Epithelial cell of esophagus (primary cell): ENCODE measurements at regions not wholly inside any gene's neighbourhood (a gene's known extent, or its start where the extent isn't known, plus 50 kb on each side); places are given as distances from the start of the nearest gene placed in this dataset.

Experiments used
- DNase-seq: peaks from one replicate; pipeline ENCODE4 v3.0.0; 2010; ENCODE audit warnings: low read depth
- H3K4me3 ChIP-seq: 2 replicates; pipeline ENCODE4 v1.5.1; 2011; ENCODE audit warnings: mild to moderate bottlenecking, low read length, control low read depth
- TF ChIP-seq, protein P1 (sequence below): IDR thresholded peaks from 2 replicates; pipeline ENCODE4 v1.5.1; 2011; ENCODE audit warnings: low read depth, mild to moderate bottlenecking, low read length, control low read depth, inconsistent platforms; ENCODE audit not compliant: insufficient read depth; ENCODE audit errors: missing control alignments

GRCh38 chr5:135138116-135138850 is 104.3 kb upstream of the PITX1 start:
- DNase-seq: peak; percentile 83
- no peak overlapping the region for H3K4me3 ChIP-seq
- TF ChIP-seq, protein P1, sequence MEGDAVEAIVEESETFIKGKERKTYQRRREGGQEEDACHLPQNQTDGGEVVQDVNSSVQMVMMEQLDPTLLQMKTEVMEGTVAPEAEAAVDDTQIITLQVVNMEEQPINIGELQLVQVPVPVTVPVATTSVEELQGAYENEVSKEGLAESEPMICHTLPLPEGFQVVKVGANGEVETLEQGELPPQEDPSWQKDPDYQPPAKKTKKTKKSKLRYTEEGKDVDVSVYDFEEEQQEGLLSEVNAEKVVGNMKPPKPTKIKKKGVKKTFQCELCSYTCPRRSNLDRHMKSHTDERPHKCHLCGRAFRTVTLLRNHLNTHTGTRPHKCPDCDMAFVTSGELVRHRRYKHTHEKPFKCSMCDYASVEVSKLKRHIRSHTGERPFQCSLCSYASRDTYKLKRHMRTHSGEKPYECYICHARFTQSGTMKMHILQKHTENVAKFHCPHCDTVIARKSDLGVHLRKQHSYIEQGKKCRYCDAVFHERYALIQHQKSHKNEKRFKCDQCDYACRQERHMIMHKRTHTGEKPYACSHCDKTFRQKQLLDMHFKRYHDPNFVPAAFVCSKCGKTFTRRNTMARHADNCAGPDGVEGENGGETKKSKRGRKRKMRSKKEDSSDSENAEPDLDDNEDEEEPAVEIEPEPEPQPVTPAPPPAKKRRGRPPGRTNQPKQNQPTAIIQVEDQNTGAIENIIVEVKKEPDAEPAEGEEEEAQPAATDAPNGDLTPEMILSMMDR: no peak

DNA sequence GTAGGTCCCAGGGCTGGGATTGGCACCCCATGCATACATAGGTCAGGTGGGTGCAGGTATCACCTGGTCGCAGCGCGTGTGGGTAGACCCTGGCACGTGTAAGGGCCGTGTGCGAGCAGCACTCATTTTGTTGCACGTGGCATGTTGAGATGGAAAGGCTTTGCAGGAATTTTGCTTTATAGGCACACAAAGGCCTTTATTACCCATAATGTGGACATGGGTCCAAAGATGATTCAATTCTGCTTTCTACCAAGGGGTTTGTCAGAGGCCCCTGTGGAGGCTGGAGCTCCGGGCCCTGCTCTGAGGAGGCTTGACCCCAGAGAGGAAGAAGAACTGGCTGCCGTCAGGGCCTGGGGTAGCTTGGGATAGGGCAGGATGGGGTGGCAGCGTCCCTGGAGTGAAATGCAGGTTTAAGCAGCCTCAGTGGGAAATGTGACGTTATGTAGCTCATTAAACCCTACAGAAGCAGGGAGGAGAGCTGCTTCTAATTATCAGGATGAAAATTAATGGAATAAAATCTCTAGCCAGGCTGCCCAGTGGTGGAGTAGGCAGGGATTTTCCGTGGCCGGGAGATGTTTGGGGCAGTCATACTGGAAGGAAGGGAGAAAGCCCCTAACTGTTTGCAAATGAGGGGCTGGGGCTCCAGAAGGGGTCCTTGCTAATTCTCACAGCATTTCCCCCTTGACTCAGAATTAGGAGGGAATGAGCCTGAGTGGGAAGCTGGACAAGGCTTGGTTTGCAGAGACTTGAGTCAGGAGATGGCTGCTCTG is 103.3 kb upstream of the PITX1 start:
- DNase-seq: no peak
- H3K4me3 ChIP-seq: no peak overlapping the region
- TF ChIP-seq, protein P1: no peak

DNA sequence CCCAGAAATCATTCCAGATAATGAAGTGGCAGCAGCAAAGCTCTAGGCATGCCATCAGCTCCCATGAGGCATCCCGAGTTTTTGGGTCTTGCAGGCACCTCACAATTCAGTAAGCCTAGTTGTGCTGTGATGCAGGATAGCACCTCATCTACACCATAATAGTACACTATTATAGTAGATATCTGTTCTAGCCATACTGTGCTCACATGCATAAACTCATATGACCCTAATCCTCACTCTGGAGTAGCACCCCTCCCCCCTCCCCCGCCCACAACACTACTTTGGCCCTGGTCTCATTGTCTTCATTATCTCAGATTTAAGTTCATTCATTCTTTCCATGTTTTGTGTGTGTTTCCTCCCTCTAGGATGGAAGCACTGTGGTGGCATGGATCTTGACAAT is 102.5 kb upstream of the PITX1 start:
- TF ChIP-seq, protein P1: no peak
- H3K4me3 ChIP-seq: no peak overlapping the region
- no peak for DNase-seq

DNA sequence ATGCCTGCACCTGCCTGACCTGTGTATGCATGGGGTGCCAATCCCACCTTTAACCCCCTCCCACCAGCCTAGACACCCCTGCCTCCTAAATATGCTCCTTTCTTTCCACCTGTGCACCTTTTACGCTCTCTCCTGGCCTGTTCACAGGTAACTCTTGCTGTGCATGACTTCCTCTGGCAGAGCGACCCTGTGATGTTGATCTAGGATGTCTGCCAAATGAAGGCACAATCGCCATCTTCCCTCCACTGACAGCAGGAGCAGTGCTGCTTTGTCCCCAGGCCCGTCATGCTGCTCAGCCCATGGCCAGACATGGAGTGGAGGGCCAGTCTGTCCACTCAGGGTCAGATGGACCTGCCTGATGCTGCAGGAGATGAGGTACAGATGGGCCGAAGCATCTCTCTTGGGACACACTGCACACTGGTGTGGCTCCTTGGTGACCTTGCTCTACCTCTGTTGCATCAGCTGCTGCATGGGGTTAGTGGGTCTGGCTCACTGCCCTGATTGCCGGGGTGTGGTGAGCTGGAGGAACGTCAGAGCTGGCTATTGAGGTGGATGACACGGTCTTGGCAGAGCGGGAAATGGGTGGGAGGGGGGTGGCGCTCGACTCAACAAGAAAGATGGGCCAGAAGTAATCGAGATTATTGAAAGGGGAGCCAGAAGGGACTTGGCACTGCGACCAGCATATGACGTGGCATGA is 101.7 kb upstream of the PITX1 start:
- TF ChIP-seq, protein P1: no peak
- peak; percentile 70 for DNase-seq
- no peak overlapping the region for H3K4me3 ChIP-seq

- no peak overlapping the region for H3K4me3 ChIP-seq
- peak; percentile 22 for DNase-seq
- TF ChIP-seq, protein P1: no peak
These were observed 100.8 kb upstream of the PITX1 start for GRCh38 chr5:135134691-135135381.

DNA sequence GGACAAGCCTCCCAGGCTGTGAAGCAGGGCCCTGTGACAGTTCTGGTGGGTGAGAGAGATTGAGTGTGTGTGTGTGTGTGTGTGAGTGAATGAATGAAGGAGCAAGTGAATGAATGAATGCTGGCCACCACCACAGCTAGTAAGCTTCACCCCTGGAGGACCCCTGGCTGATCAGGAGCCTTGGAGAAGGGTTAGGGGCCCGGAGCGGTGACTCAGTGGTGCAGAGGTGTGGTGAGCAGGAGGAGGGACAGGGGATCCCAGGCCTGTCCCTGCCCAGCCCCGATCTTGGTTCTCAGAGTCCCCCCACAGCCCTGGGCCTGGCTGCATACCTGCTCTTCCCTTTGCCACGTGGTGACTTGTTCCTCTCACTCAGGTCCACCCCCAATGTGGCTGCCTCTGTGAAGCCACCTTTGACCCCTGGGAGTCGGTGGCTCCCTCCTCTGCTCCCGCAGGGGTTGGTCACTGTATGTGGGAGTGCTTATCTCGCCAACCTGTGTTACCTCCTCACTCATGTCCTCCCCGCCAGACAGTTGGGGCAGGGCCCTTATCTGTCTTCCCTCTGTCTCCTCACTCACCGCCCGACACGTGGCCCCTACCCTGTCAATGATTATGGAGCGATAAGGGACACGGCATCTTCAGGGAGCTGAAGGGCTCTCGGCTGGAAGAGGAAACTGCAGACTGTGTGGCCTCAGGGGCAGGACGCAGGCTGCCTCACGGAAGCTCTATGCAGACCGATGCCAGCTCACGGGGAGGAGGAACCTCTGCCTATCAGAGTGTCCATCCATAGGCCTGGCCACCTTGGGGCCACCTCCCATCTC is 99.9 kb upstream of the PITX1 start:
- no peak for DNase-seq

More for the DNA sequence above, 99.9 kb upstream of the PITX1 start:
- H3K4me3 ChIP-seq: no peak overlapping the region
- TF ChIP-seq, protein P1: no peak
